CD4-positive, alpha-beta T cell treated with Interleukin-4 for 4 hours (primary cell): ENCODE measurements at regions not wholly inside any gene's neighbourhood (a gene's known extent, or its start where the extent isn't known, plus 50 kb on each side); places are given as distances from the start of the nearest gene placed in this dataset.
A peak's percentile ranks its signal among the peaks of the same experiment; 100 is the strongest.

Experiments
- DNase-seq: peaks from one replicate; pipeline ENCODE4 v3.0.0-alpha.2; 2020

DNA sequence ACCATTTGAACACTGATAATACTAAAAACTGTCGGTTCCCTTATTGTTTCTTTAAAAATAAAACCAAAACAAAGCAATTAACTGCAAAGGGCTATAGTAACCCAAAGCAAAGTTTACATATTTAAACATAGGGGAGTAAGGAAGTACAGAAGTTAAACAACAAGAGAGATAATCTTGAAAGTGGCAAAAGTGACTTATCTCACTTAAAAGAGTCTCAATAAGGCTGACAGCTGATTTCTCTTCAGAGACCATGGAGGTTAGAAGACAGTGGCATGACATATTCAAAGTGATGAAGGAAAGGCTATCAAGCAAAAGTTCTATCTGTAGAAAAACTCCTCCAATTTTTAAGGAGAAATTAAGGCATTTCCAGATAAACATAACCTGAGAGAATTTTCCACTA, 233.5 kb upstream of the HDAC9 start:
- no peak for DNase-seq

DNA sequence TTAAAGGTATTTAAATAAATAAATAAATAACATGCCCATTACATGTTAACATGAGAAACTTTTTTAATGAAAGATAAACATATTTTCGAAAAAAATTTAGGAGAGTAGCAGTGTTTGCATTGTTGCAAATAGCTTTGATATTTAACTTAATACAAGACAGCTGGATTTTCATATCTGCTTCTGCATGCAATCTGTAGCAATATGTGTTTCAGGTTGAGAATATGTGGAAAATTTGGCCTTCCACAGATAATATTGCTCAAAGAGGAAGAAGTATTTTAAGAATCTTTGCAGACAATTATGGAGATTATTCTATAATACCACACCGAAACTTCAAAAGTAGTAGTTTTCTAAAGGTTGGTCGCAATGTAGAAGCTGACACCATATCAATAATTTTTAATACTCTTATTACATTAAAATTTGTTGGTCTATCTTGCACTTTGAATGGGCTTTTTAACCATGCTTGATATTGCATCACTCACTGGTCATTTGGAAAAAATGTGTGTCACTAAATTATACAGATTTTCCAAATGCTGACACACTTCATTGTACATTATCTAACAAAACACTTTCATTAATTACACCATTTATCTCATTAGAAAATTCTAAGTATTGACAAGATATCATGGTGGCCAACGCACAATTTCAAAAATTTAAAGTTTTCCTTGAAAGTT, 229.8 kb upstream of the HDAC9 start:
- DNase-seq: no peak

DNA sequence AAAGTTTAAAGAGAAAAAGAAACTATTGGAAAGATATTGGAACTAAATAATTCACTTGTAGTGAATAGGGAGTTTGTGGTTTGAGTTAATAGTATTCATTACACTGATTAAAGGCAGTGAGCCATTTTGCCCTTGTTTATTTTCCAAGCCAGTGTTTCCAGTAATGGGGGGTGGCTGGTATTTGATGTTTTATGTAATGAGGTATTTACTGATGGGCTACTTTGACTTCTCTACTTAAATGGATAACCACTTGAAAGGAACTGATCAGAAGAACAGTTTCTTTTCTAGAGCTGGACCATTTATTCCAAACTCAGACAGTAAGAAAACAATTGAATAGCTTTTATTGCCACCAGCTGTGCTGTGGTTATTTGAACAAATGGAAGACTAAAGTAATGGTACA, 227.0 kb upstream of the HDAC9 start:
- DNase-seq: no peak

DNA sequence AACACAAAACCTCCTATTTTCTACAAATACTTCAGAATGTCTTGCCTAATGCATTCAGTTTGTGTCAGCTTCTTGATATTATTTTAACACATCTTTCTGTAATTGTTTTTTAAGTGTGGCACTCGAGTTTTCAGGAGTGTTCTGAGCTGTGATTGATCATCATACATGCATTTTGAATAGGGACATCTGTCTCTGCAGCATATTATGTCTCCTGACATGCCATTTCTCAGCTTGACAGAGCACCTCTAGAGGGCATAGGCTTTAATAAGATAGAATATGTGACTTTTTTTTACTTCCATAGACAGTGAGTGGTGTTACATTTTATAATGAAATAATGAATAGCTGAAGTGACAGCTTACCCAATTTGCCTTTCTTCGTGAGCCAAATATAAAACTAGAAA, 219.2 kb upstream of the HDAC9 start:
- no peak for DNase-seq

DNA sequence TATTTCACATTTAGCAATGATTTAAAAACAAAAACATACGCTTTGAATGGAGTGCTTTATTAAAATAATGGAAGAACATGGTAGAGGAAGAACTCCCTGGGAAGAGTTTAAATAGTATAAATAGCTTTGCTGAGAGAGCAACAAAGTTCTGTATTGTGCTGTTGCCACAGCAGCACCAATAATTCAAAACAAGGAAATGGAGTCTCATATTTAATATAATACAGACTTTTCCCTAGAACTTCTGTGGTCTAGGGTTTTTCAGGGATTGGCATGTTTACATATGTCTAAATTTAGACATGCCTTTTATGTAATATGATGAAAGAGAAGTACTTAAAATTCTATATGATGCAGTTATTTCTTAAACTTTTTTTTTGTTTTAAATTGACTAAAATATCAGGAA, 217.2 kb upstream of the HDAC9 start:
- no peak for DNase-seq

DNA sequence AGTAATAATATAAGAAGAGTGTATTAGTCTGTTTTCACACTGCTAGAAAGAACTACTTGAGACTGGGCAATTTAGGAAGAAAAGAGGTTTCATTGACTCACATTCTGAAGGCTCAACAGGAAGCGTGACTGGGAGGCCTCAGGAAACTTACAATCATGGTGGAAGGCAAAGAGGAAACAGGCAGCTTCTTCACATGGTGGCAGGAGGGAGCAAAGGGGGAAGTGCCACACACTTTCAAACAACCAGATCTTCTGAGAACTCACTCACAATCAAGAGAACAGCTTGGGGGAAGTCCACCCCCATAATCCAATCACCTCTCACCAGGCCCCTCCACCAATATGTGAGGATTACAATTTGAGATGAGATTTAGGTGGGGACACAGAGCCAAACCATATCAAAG, 212.5 kb upstream of the HDAC9 start:
- DNase-seq: no peak

DNA sequence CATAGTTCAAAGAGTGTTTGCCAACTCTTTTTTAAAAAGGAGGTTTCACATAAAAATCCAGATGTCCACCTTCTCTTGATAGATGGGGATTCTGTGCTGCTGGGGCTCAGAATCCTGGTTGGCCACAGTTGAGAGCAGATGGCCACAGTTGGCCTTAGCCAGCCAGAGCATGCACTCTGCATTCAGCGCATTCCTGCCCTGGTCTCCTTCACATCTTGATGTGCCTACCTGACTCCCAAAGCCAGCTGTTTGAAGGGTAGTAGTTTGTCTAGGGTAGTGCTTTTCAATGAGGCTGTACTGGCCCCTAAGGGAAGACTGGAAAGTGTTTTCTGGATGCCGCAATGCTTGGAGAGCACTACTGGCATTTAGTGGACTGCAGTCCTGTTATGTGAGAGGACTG, 208.1 kb upstream of the HDAC9 start:
- DNase-seq: no peak

DNA sequence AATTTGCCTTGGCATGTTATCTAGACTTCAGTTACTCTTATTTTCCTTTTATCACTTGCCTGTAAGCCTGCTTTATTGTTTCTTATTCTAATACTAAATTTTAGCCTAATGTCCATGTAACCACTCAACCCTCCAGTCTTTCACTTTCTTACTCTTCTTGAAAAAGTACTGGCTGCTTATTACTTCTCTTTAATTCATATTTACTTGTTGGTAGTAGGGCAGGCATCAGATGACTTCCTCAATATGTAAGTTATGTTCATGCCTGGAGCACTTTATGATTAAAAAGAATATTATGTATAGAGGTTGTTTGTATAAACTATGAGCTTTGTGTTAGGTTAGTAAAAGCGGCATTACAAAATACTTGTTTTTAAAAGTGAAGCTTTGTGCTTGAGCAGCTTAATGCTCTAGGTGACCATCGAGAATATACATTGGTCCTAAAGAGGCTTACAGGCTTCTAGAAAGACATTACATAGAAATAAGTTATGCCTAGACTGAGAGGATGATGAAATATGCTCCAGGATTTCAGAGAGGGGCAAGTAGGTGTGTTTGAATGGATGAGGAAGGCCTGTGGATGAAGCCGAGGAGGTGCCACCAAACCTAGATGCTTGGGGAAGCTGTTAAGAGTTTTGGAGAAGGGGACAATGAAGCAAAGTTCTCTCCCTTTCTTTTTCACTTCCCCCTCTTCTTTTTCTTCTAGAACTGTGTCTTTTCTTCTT, 207.1 kb upstream of the HDAC9 start:
- no peak for DNase-seq

DNA sequence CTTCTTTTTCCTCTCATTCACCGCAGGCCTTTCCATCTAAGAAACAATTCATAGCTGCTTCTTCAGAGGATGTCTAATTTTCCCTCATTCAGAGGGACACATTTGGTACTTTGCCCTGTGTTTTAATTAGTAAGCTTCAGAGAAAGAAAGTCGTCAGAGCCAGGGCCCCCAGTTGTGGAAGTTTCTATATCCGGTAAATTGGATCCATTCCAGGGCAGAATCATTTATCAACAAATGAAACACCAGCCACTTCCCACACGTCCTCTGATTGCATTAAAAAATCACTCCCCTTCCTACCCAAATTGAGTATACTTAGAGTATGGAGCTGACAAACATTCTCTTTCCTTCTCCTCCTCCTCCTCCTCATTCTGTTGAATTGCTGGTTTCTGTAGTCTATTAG, 205.8 kb upstream of the HDAC9 start:
- no peak for DNase-seq

DNA sequence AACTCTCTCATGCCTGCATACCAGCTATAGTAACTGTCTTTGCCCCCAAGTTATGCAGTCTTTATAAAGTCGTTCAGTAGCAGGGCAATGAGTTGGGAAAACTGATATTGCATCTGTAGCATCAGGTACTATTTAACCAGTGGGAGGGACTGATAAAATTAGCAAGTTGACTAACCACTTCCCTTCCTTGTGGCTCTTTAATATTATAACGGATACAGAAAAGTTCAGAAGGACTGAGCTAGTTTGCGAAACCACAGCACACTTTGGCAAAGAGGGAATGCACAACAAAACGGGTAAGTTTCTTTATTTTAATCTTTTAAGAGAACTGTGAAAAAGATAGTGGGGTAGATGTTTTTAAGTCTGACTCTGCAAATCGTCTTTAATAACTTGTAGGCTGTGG, 205.3 kb upstream of the HDAC9 start:
- DNase-seq: peak; percentile 23

DNA sequence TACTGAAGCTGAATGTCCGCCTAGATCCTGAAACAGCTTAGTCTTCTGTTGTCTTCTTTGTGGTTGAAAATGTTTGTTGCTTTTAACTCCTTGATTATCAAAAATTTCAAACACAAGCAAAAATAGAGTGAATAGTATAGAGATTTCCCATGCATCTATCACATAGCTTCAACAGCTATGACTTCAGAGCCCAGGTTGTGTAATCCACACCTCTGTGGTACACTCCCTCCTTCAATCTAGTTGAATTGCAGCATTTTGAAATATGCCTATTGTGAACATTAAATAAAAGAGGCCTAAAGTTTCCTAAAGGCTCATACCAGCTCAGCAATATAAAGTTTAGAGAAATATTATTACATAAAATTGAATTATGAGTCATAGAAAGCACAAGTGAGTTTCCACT, 204.7 kb upstream of the HDAC9 start:
- no peak for DNase-seq

DNA sequence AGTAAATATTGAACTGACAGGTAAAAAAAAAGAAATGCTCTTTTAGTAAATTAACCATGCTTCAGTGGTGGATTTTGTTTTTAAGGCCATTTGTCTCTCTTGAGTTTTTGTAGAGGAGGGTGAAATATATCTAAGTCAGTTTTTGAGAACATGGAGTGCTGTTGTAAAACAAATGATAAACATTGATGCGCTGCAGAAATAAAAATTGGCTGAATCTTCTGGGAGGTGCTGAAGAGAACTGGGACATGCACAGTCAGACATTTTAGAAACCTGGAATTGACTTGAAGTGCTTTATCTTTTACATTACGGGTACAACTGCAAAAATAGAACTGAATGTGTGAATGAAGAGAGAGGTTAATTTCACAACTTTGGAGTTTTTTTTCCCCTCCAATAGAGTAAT, 203.0 kb upstream of the HDAC9 start:
- DNase-seq: no peak

DNA sequence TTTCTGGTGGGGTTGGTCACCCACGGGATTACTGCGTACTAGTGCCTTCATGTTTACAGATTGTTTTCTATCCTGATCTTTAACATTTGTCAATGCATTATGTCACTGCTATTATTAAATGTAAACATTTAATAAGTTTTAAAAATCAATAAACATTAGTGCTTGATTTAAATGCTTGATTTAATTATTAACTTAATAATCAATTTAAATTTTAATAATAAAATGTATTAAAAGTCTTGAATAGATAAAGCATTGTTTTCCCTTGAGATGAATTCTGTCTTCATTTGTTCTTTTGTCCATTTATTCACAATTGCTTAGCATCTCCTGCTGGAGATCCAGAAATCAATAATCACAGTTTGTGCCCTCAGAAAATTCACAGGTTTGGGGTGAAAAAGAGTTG, 201.8 kb upstream of the HDAC9 start:
- no peak for DNase-seq

DNA sequence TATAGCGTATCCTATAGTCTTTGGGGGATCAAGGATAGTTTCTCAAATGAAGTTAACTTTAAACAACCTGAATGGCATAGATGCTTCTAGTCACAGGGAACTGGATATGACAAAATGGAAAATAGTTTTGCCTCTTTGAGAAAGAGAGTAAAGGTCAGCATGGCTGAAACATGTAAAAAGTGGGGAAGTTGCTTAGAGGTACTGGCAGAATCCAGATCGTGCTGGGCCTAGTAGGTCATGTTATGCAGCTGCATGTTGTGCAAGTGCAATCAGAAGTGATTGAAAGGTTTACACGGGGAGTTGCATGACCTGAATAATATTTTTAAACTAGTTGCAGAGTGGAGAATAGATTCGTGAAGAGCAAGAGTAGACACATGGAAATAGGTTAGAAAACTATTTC, 201.1 kb upstream of the HDAC9 start:
- DNase-seq: no peak

DNA sequence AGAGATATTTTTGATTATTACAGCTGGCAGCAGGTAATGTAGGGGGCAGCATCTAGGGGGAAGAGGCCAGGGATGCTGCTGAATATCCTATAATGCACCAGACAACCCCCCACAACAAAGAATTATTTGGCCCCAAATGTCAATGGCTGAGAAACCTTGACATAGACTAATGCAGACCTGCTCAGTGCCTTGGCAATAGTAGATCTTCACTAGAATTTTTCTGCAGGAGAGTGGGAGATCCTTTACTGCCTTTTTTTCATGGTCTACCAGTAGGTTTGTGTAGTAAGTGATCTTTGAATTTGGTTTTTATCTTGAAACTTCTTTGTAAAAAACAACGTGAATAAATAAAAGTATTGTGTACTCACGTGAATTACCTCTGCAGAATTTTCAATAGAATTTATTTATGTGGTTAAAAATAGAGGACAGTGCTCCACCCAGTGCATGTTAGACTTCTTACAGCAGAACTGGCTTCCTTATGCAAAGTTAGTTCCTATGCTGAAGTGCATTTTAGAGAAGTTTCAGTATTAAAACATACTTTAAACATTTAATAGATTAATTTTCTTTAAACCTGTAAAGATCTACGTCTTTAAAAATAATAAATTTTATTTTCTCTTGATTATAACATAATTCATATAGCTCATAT, 199.6 kb upstream of the HDAC9 start:
- DNase-seq: no peak

DNA sequence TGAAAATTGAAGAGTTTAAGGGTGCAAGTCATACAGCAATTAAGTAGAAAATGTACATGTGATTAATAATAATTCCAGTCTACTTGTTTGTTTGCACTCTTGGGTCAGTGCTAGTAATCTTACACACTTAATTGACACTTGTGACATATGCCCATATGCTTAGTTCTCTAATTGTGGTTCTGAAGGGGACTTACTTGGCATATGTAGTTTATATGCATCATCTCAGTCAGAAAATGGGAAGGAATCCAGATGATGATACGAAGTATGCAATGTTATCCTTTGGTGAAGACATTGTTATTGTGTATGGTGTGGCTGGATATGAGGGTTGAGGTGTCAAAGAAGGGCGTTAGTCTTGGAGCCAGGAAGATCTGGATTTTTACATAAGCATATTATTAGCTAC, 193.5 kb upstream of the HDAC9 start:
- no peak for DNase-seq

DNA sequence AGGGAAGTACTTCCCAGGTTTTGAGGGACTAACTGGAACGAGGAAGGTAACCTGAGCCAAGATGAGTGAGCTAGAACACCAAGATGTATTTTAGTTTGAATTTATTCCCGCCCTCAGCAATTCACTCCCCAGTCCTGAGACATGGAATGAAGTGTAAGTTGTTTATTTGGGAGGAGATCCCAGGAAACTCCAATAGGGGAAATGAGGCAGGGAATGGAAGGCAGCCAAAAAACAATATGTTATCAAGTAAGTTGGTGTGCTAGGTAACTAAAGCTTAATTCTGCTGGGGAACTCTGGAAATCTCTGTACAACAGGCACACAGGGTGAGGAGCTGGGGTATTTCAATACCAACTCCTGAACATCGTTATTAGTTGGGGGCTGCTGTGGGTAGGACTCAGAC, 189.7 kb upstream of the HDAC9 start:
- DNase-seq: no peak

DNA sequence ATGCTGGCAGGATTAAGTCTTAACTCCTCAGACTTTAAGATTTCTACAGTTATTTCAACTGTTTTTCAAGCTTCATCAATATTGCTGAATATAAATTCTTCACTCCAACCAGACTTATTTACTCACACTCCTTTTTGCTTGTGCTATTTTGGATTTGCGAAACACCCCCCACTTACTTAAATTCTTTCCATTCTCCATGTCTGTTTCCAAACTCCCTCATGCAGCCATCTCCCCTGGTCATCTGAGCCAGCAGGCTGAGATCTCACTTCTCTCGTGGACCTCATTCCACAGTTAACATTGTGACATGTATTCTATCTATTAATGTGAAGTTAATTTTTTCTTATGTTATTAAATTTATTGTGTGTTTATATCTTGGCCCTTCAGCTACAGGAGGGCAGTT, 188.9 kb upstream of the HDAC9 start:
- DNase-seq: no peak

DNA sequence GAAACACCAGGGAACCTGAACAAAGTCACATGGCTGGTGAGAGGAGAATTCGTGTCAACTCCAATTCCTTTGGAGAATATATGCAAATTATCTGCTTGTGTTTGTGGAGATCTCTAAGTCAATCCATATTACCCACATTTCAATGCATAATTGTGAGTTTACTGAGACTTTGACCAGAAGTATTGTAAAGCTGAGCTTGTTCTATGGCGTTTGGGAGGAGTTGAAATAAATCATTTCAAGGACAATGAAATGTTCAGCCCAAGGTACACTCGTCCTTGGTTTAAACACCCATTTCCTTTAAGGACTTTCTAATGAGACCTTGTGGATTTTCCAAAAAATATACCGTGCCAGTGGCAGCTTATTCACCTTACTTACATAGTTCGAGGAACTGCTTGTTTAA, 186.6 kb upstream of the HDAC9 start:
- no peak for DNase-seq

DNA sequence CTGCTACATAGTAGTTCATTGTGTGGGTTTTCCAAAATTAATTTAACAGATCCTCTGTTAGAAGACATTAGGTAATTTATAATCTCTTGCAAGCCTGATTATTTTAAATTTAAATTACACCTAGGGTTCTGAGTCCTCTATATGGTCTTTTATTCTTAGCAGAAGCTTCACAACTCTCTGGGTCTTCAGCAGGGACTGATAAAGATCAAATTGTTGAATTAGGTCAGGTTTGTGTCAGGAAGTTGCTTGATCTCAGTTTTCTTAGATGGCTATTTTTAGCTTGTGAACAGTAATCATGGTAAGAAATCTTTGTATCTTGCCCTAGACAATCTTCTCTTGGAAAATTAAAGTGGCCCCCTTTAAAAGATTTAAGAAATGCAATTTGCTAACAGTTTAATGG, 183.1 kb upstream of the HDAC9 start:
- no peak for DNase-seq

DNA sequence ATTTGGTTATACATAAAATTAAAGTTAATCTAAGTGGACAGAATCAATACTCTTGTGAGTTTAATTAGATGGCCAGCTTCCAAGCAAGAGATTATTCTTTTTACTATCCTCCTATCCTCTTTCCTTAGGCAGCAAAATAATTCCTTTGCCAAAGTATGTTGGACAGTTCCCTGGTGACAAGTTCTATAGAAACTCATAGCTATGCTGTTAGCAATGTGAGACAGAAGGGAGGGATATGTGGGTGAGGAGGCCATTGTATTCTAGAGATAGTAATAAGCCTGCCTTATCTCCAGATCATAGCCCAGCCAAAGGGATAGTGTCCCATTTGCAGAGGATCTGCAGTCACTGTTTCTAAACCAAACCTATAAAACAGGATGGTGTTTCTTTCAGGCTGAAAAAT, 181.6 kb upstream of the HDAC9 start:
- no peak for DNase-seq

DNA sequence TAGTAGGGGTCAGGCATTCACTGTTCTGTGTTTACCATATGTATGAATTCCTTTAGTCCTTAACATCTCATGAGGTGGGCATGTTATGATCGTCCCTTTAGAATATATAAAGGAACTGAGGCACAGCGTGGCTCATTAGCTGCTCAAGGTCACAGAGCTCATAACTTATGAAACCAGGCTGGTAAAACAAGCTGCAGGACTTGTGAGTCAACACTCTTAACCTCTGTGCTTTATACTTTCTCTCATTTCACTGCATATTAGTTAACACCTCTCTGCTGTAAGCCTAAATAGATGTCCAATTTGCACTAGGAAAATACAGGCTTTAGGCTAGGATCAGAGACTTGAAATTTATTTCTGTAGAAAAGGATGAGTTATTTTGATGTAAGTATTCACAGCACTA, 180.3 kb upstream of the HDAC9 start:
- no peak for DNase-seq

DNA sequence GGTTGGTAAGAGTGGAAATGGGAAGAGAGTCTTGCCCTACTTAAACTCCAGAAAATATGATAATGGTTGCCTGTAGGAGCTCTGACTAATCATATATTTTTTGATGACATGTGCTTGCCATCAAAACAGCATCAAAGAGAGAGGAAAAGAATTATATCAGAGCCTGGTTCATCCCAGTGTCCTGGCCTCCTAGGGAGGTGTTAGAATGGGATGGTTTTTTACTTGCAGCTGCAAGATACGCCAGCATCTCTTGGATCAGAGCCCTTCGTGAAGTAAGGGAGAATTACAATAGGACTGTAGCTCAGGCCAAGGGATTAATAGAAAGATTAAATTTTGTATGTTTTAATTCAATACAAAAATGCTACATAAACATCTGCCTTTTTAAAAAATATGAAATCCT, 177.6 kb upstream of the HDAC9 start:
- DNase-seq: no peak

DNA sequence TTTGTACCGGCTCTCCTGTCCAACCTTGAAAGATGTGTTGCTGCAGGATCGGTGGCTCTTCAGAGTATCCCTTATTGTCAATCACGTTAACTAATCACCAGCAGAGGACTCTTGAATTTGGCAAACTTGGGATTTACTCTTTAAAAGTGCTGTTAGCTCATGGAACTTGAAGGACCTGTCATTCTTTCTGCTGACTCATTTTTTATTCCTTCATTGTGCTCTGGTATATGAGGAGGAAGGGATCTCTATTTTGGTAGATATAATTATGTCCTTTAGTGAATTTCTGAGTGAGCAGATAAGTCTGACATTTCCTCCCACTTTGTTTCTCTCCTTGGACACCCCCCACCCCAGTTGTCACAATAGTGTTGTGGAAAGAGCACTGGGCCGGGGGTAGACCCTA, 175.1 kb upstream of the HDAC9 start:
- DNase-seq: no peak
